ENCODE measurements at regions not wholly inside any gene's neighbourhood (a gene's known extent, or its start where the extent isn't known, plus 50 kb on each side); places are given as distances from the start of the nearest gene placed in this dataset.
"Not testable (repeated sequence)": the region's sequence is repeated elsewhere in the genome, so short reads cannot be mapped to it uniquely, and the experiment has no call there.

DNA sequence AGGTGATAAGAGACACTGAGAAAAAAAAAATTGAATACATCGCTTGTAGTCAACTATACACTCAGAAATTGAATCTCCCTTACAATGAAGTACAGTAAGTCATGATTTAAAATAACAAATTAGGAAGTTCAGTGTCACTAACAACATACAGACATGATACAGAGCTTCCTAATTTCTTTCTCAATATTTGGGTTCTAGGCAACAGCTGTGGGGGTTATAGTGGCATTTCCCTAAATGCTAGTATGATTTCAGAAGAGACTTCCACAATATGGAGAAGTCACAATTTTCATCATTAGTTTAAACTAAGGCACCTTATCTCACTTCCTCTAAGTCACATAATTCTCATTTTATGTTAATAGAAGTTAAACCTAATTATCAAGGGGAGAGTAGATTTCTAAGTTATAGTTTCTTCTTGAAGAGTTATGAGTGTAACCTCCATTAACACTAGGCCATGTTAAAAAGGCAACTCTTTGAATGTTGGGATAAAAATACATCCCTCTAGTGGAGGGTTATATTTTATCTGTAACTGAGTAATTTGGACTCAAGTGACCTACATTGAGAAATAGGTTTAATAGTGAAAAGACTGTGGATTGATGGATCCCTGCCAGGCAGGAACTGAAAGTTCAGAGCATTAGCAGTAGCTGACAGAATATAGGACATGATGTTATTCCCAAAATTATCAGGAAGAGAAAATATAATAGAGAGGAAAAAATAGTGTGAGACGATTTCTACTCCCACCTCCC is 286.0 kb upstream of the SUCLG2 start:
- DNase-seq, result no peak

DNA sequence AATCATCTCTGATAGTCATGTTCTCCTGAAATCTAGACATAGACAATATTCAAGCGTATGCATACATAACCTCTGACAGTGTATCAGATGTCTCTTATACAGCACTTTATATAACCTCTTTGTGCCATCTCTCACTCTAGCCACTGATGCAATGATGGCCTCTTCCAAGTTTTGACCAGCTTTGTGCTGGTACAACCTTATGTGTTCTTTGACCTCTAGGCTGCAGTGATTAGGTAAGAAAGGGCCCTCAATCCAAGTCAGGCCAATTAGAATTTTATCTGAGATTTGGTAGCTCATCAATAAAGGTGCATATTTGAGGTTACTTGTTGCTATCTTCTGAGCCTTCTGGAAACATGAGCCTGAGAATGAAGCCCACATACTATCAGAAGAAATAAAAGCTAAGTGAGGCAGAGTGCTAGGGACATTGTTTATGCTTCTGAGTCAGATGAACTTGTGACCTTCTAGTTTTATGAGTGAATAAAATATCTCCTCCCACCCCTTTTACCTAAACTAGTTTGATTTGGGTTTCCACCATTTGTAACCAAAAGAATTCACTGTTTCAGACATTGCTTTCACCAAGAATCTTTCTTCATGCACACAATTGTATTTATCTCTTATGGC is 283.2 kb upstream of the SUCLG2 start:
- DNase-seq, result no peak

DNA sequence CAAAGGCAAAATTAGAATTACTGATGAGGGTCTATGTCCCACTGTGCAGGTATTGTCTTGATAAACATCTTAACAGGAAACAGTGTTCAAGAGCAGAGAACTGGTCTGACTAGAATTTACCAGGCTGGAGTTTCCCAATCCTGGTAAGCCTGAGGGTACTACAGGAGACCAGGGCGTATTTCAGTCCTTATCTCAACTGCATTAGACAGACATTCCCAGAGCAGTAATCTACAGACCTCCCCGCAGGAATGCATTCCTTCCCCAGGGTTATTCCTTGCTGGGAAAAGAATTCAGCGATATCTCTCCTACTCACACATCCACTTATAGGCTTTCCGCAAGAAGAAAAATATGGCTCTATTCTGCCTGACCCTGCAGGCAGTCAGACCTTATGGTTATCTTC is 276.0 kb upstream of the SUCLG2 start:
- not testable (repeated sequence) for DNase-seq

DNA sequence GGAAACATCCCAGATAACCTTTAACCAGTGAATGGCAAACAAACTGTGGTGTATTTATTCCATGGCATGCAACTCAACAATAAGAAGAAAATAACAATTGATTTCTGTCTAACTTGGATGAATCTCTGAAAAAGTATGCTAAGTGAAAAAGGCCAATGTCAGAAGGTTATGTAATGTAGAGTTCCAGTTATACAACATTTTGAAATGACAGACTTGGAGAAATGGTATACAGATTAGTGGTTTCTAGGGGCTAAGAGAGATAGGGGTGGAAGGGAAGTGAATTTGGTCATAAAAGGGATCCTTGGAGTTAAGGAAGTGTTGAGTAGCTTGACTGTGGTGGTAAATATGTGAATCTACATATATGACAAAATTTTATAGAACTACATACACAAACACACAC is 269.4 kb upstream of the SUCLG2 start:
- no peak for DNase-seq

DNA sequence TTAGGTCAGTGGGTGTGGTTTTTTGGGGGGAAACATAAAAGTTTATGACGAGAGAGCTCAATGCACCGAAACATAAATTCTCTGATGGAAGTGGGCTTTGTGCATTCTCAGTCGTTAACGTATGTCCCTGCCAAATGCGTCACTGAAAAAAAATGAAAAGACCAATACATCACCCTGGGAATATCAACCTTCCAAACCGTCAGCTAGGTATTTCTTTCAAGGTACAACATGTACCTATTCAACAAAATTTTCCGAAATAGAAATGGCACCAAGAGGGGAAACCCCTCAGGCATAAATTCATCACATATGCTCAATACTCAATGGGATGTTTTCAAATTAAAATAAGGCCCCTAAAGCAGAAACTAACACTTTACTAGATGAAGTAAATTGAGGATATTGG is 266.6 kb upstream of the SUCLG2 start:
- no peak for DNase-seq

DNA sequence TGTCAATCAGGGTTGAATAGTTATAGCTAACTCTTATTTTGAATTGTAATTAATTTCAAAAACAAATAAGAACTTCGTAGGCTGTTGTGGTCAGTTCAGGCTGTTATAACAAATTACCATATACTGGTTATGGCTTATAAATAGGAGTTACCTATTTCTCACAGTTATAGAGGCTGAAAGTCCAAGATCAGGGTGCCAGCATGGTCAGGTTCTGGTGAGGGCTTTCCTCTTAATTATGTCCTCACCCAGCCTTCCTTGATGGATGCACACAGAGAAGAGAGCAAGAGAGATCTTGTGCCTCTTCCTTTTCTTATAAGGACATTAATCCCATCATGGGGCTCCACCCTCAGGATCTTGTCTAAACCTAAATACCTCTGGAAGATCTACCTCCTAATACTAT is 265.9 kb upstream of the SUCLG2 start:
- DNase-seq, result no peak

DNA sequence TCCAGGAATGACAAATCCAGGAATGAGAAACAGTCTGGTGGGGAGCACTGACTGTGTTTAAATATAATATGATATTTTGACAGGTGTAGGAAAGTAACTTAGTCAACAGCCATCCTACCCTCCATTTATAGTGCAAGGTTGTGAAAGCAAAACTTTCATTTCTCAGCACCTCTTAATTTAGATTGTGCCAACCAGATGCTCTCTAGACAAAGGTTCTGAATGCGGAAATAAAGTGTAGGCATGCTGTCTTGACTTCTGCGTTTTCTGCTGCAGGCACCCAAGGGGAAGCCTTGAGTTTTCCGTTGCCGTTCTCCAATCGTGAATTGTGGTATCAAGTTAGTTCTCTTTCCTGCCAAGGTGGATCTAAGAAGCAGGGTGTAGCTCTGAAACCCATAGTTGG is 261.9 kb upstream of the SUCLG2 start:
- DNase-seq, result no peak

DNA sequence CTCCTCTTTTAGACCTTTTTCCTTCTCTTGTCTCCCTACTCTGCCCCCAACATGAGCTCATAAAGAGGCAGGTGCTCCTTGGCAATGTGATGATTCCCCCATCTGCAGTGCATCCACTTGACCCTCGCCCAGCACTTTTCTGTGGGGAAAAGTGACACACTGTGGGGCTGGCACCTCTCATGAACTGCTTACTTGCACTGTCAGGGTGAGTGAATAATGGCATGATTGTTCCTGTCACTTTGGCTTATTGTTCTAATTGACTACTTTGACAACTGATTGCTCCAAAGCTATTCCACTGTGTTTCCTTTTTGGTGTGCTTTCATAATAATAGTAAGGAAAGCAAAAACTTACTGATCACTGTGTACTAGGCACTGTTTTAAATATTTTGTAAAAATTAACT is 253.3 kb upstream of the SUCLG2 start:
- DNase-seq, result no peak

DNA sequence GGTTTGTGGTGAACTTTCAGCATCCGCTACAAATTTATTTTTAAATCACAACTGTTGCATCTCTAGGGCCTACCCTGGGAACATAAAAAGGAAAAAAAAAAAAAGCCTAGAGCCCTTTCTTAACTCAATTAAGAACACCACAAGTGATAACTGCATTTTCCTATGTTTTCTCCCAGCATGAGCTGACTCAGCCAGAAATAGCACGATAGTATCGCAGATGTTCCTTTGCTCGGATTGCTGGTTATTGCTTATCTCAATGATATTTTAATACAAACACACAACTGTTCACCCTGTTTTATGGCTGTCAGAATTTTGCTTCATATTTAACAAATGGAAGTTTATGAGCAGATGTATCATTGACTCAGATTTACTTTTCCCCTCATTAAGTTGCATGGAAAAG is 251.8 kb upstream of the SUCLG2 start:
- DNase-seq, result no peak

DNA sequence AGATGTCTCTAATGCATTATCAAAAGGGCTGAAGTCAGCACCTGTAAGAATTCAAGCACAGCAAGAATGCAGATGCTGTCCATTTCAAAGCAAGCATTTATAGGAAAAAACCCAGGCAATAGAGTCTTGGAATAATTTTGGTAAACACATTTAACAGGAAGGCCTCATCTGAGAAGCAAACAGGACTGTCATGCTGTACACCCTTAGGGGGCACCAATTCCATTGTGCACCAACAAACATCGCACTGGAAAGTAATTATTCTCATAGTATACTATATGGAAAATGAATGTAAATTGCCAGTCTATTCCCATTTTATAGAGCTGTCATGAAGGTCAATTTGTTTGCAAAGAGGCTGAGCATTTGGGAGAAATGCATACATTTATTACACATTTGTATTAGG is 247.3 kb upstream of the SUCLG2 start:
- DNase-seq, result no peak

DNA sequence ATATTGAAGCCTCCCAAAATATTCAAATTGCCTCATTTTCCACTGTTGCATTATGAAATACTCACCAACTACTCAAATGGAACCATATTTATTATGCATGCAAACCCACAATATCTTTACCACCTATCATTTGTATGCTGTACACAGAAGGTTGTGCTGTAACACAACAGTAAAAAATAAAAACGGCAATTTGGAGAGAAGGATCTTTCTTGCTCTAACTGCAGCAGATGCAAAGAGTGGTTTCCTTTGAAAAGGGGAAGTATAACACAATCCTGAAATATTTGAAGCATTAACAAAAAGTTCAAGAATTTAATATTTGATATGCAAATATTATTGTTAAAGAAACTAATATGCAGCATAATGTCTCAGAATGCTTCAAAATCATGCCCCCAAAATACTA is 244.5 kb upstream of the SUCLG2 start:
- no peak for DNase-seq

DNA sequence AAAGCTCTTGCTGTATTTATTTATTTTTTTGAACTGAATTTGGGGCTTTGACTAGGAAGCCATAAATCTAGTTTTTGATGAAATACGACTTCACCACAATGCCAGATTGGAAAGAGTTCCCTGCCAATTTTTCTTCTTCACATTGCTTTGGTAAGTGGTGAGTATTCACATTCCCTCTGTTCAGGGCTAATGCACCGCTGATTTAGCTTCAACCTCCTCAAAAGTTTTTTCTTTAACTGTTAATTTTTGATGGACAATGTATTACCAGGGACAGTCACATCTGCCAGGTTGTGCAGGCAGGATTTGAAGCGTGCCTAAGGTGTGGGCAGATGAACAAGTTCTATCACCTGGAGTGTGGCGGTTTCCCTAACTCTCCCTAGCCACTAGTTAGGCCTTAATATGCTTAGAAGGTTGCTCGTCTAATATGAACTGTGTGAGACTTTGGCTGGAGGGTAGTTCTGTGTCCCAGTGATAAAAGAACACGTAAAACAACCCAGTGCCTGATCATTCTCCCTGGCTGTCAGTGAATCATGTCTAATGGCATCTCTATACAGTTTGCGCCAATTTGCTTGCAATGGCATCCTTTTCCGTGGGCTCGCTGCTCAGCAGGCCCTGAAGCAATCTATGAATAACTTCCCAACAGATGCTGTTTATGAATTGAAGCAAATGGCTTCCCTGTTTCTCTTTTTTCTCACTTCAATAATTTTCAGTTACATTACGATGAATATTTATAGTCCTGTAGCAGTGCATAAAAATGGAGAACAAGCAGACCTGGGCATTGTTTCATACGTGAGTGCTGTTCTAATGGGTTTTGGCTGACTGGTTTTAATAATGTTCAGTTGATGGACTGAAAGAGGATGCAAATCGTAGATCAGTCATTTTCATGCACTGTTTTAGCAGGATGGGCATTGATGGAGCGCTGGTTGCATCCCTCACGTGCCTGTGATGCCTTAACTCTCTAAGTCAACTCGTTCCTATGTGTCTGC is 243.2 kb upstream of the SUCLG2 start:
- no peak for DNase-seq

DNA sequence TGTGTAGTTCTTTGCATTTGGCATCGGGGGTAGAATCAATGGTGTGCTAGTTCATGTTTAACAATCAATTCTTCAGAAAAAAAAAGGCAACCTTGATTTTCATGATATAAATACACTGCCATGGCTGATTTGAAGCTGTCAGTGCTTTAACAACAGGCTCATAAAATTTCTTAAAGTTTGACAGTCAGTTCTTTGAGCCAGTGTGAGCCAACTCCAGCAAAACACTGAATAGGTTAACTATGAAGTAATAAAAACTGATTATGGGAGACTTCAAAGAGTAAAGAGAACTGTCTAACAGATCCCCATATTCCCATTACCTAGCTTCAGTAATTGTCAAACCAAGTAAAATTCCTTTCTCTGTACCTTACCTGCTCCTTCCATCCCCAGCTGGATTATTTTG is 241.7 kb upstream of the SUCLG2 start:
- no peak for DNase-seq

DNA sequence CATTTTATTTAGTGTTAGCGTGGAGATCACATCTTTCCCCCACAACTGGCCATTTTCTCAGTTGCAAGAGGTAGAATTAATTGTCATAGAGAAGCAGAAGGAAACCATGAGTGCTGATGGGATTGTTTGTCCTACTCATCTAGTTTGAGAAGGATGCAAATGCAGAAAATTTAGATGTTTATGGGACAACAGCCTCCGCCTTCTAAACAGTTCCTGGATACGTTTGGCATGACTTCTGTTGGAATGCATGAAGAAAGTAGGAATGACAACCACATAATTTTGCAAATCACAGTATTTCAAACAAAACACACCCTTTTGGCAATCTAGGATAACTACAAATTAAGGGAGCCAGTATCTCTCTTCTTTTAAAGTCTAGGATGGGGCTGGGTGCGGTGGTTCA is 240.1 kb upstream of the SUCLG2 start:
- DNase-seq, result no peak

DNA sequence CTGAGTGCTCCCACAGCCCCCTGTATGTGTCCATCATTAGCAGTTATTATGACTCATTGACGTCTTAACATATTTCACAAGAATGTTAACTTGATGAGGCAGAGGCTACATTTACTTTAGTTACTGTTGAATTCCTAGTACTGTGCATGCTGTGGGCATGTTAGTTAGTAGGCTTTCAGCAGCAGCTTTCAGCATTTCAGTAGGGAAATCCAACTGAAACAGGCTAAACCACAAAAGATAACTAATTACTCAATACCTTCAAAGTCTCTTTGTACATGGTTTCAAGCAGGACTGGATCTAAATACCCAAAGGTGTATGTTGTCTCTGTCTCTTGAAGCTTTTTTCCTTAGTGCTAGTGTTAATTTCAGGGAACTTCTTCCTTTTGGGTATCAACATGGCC is 229.9 kb upstream of the SUCLG2 start:
- no peak for DNase-seq

DNA sequence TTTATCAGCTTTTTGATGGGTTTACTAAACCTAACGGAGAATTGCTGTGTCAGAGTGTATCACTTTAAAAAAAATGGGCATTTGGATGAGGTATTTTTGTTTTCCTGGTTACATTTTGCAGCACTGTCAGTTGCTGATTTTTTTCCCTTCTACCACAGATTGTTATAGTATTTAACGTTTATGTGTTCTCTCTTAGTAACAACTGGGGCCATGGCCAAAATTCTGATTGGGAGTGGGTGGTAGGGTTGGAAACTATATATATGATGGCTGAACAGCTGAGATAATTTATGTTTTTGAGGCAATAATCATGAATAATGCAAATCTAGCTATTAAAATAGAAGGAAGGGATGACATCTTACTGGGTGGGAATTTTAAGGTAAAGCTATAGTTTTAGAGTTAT is 229.4 kb upstream of the SUCLG2 start:
- DNase-seq, result no peak

DNA sequence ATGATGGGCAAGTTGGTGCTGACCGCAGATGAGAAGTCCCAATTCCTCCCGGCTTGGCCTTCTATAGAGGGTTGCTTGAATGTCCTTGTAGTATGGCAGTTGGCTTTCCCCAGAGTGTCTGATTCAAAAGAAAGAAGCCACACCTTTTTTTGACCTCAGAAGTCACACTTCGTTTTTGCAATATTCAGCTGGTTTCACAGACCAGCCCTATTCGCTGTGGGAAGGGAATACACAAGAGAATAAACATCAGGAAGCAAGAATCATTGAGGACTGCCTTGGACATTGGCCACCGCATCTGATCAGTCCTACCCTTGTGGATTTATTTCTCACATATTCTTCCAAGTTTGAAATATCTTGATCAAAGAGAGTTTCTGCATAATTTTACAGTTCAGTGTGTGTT is 228.6 kb upstream of the SUCLG2 start:
- DNase-seq, result no peak

DNA sequence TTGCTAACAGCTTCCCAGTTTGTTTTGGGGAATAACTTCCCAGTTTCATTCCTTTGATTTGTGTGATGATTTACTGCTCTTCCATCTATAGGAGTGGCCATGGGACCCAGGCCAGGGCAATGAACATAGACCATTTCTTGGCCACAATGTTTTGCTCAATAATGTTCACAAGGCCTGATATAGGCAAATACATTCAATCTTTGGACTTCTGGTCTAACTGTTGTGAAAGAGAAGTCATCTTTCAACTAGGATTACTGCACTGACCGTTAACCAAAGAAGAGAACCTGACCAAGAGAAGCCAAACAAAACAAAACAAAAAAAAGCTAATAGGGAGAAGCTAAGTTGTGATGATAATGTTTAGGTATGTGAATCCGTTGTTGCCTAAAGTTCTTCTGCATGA is 221.8 kb upstream of the SUCLG2 start:
- no peak for DNase-seq

DNA sequence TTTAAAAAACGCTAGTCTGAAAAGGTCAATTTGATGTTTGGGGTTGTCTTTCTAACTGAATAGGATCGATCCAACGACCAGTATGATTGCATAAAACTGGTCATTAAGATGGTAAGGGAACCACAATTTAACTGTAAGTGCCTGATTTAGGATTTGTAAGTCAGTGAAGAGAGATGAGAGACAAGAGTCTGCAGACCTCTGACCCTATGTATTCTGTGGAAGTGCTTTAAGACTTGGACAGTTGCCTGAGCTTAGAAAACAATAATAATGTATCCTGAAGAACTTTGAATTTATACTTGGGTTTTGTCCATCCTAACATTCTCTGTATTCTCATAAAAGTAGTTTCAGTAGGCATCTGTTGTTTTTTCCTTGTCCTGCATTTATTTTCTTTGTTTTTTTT is 221.4 kb upstream of the SUCLG2 start:
- no peak for DNase-seq

DNA sequence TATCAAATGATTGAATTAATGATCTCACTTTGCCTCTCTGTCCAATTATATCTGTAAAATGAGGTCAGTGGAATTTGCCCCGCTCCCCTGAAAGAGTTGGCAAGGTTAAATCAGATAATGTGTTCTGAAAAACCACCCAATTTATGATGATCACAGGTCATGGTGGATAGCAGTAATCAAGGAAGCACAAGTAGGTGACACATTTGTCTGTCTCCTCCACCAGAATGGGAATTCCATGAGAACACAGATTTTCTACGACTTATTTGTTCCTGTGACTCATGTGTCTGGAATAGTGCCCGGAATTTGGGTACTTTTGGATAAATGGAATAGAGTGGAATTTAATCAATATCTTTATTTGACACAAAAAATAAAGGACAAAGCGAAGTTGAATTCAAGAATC is 220.9 kb upstream of the SUCLG2 start:
- DNase-seq, result no peak

DNA sequence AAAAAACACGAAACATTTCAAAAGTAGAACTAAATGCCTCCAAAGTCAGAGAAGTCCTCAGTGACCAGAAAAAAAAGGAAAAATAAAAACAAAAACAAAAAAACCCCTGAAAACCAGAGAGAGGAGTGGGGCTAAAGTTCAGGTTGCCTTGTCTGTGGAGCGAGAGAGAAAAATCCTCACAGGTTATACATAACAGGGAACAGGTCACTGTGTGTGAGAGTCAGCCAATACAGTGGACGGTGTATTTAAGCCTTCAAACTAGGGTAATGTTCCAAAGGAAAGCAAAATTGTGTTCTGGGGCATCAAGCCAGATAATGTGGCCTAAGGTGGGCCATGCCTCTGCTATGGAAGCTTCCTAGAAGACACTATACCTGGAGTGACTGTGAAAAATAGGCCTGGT is 216.1 kb upstream of the SUCLG2 start:
- no peak for DNase-seq

DNA sequence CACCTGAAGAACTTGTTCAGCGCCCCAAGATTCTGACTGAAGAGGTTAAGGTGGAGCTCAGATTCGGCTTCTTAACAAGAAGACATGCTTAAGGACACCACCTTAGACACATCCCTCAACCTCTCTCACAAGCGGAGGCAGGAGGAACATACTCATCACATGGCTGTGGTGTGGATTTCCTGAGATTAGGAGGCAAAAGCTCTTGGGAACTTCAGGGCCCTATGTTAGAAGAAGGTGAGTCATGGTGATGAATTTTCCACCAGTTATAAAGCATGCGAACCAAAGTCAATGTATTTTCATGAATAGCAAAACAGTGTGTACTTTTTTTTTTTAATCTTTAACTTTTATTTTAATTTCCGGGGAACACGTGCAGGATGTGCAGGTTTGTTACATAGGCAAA is 212.2 kb upstream of the SUCLG2 start:
- no peak for DNase-seq

DNA sequence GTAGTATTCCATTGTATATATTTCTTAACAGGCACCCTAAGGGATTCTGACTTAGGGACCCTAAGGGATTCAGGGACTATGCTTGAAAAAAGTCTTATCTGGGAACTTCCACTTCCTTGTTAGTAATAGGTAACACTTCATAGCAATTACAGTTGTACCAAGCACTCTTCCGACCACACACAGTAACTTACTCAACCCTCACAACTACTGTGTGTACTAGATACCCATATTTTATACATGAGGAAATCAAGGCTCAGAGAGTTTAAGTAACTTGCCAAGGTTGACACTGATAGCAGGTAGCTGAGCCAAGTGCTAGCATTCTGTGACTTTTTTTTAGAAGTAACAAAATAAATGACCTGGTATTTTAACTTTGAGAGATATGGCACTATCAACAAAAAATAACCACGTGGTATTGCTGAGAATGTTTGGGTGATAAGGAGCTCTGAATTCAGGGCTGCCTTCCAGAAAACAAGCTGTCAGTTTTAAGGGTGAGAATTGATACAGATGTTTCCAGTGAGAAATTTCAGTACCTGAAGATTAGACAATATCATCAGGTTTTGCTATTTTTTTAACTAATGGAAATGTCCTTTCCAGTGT is 210.3 kb upstream of the SUCLG2 start:
- no peak for DNase-seq

DNA sequence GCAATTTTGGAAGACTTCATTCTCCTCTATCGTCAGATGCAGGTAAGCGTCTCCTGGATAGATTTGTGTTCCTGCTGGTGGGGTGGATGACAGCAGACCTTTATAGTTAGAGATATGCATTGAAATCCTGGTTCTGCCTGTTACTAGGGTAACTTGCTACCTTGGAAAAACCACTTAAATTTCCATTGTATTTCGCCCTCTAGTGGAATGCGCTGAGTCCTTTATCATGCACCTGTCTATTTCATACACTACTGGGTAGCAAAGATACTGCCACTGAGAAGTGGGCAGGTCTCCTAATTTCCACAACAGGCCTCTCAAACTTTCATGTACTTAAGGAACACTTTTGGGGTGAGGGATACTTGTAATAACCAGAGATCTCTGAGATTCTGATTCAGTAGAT is 209.5 kb upstream of the SUCLG2 start:
- DNase-seq, result no peak
